Mononuclear cell (primary cell): ENCODE measurements at regions not wholly inside any gene's neighbourhood (a gene's known extent, or its start where the extent isn't known, plus 50 kb on each side); places are given as distances from the start of the nearest gene placed in this dataset.
"Not testable (repeated sequence)": the region's sequence is repeated elsewhere in the genome, so short reads cannot be mapped to it uniquely, and the experiment has no call there.

Experiments
- H3K27me3 ChIP-seq: 2 replicates; pipeline ENCODE4 v1.6.0; 2011; ENCODE audit warnings: low read length, control low read depth; ENCODE audit not compliant: insufficient read depth
- H3K4me1 ChIP-seq: 2 replicates; pipeline ENCODE4 v1.5.1; 2011; ENCODE audit warnings: mild to moderate bottlenecking, low read length, control low read depth; ENCODE audit not compliant: insufficient read depth
- H3K4me3 ChIP-seq: 2 replicates; pipeline ENCODE4 v1.5.1; 2011; ENCODE audit warnings: mild to moderate bottlenecking, low read length, moderate library complexity
- H3K9me3 ChIP-seq: 2 replicates; pipeline ENCODE4 v1.5.1; 2011; ENCODE audit warnings: low read depth, mild to moderate bottlenecking, control low read depth, low read length

DNA sequence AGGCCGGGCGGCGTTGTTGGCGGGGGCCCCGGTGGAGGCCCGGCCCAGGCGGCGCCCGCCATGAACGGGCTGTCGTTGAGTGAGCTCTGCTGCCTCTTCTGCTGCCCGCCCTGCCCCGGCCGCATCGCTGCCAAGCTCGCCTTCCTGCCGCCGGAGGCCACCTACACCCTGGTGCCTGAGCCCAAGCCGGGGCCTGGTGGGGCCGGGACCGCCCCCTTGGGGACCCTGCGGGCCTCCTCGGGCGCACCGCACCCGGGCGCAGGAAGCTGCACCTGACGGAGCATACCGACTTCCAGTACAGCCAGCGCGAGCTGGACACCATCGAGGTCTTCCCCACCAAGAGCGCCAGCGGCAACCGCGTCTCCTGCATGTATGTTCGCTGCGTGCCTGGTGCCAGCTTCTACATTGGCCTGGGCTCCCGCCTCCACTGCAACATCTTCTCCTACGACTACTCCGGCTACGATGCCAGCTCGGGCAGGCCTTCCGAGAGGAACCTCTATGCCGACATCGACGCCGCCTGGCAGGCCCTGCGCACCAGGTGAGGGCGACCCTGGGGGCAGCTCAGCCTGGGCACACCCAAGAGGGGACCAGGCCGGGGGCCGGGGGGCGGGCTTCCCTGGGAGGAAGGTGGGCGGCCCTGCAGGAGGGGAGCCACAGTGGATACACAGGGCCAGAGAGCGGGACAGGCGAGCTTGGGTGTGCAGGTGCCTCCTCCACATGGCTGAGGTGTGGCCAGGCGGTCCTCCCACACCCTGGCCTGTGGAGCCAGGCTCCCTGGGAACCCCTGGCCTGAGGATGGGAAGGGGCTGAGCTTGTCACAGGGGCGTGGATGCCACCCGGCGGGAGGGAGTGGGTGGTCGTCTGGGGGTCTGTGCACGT is 201.6 kb downstream of the USP22 start:
- H3K27me3 ChIP-seq, result peaks cover 16% of the 10 kb centered on the region
- not testable (repeated sequence) for H3K4me3 ChIP-seq, H3K9me3 ChIP-seq, H3K4me1 ChIP-seq

DNA sequence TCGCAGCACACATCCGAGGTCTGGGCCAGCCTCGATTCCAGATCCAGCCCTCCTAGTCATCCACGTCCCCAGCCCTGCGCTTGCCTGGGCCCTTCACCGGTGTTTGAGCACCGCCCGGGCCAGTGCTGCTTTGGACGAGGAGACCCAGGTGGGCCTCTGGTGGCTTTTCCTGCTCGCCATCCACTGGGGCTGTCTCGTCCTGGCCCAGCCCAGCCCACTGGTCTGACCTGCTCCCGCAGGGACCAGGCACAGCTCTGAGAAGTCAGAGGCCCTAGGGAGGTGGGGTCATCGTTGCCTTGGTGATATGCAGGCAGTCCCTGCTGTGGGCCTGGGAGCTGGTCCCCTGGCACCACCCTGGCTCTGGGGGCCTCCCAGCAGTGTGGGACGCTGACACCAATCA is 200.8 kb downstream of the USP22 start:
- H3K9me3 ChIP-seq, H3K4me3 ChIP-seq, H3K4me1 ChIP-seq: not testable (repeated sequence)
- peaks cover 19% of the 10 kb centered on the region for H3K27me3 ChIP-seq

DNA sequence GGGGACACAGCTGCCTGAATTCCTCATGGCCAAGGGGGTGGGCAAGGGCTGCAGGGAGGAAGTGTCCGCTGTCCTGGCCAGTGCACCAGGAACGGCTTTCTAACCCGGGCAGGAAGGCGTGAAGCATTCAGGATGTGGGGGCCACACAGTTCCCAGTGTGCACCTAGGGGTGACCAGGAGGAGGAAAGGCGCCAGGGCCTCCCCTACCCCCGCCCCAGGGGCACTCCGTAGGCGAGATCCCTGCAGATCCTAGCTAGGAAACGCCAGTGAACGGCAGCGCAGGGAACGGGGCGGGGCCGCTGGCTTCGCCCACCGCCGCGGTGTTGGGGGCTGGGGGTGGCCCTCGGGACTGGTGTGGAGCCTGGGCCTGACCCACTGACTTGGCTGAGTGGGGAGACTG is 199.6 kb downstream of the USP22 start:
- H3K4me1 ChIP-seq, H3K9me3 ChIP-seq, H3K4me3 ChIP-seq: not testable (repeated sequence)
- H3K27me3 ChIP-seq, result peaks cover 22% of the 10 kb centered on the region

DNA sequence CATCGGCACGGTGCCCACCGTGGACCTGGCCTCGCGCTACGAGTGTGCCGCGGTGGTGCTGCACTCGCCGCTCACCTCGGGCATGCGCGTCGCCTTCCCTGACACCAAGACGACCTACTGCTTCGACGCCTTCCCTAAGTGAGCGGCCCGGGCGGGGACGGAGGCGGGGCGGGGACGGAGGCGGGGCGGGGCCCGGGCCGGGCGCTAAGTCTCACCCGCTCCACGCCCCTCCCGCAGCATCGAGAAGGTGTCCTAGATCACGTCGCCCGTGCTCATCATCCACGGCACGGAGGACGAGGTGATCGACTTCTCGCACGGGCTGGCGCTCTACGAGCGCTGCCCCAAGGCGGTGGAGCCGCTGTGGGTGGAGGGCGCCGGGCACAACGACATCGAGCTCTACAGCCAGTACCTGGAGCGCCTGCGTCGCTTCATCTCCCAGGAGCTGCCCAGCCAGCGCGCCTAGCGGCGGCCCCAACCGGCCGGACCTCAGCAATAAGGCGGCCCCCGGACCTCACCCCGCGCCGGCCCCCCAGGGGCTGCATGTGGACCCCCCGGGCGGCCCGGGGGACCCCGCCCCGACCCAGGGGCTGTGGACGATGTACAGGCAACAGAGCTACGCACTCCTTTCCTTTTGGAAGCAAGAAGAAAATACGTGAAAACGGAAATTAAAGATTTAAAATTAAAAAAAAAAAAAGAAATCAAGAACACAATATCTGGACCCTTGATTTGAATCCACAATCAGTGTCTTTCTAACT is 198.8 kb downstream of the USP22 start:
- not testable (repeated sequence) for H3K9me3 ChIP-seq, H3K4me1 ChIP-seq, H3K4me3 ChIP-seq
- H3K27me3 ChIP-seq, result peaks cover 20% of the 10 kb centered on the region

DNA sequence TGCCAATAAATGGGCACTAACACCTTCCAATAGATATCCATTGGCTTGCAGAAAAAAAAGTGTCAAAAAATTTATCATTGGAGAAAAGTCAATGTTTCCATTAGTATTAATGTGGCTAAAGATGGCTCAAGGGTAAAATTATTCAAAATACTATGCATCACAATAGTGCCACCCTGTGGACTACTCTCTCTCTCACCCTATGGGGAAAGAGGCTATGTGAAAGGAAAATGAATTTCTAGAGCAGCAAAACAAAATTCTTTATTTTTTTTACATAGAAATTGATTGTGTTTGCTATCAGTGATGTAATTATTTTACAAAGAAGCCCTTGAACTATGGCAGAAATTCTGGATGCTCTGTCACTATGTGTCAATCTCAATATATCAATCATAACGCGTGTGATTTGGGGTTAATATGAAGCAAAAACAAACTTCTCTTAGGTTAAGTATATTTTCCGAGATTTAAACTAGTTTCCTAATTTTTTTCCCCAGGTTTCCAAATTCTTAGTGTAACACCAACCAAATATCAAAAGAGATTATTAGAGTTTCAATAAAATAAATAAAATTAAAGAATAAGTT is 193.9 kb downstream of the USP22 start:
- H3K4me3 ChIP-seq, H3K9me3 ChIP-seq, H3K4me1 ChIP-seq: not testable (repeated sequence)
- peaks cover 26% of the 10 kb centered on the region for H3K27me3 ChIP-seq

DNA sequence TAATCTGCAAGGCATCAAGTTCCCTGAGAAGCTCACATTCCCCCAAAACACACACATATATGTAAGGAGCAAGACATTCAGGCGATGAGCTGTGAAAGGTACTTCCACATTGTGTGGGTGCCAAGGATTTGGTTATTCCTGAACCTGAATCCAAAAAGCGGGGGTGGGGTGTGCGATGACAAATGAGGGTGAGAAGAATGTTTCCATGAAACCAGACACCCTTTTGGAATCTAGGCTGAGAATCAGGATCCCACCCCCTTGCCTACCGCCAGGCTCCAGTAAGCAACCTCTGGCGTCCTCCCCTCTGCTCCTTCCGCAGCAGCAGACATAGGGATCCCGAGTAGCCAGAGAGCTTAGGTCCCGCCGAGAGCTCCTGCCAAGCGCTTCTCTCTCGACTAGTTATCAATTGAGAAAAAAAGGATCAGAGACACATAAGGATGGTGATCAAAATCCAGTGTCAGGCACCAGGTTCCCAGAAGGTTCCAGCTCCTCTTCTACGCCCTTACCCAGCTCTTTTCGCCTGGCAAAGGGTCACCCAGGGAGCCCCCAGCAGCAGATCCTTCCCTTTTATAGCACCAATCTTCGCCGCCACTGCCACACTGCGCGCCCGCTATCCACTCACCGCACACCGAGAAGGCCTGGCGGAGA is 191.1 kb downstream of the USP22 start:
- peaks cover 22% of the 10 kb centered on the region for H3K27me3 ChIP-seq
- not testable (repeated sequence) for H3K4me1 ChIP-seq, H3K4me3 ChIP-seq, H3K9me3 ChIP-seq

DNA sequence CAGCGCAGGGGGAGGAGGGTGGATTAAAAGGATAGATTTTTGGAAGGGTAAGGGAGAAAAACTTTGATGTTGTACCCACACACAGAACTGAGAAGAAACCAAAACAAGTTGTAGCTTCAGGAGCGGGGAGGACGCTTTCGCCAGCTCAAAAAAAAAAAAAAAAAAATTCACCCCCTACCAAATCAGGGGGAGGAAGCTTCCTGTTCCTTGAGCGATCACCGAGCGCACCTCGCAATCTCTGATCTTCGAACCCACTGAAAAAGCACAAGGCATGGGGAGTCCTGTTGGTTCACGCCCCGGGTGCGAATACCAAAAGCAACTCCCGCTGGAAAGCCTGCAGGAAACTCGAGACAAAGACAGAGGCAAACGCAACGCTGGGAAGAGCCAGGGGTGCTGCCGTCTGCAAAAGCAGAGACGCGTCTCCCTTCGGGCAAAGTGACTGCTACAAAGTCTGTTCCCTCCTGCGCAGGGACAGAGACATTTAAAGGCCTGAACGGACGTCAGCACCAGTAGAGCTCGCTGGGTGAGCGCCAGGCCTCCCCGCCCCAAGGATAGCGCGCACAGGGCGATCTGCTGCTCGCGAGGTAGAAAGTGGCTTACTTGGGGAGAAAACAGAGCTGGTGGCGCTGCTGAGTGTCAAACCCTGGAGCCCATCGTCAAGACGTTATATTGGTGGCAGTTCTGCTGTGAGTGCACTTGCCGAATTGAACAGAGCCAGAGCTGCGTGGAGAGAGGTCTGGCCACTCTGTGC is 190.4 kb downstream of the USP22 start:
- Histone ChIP-seq H3K9me3 (no peaks in the 10 kb centered on the region), H3K4me1 (peaks cover 6% of the 10 kb centered on the region), H3K4me3 (no peak overlapping the region), H3K27me3 (peaks cover 24% of the 10 kb centered on the region)

DNA sequence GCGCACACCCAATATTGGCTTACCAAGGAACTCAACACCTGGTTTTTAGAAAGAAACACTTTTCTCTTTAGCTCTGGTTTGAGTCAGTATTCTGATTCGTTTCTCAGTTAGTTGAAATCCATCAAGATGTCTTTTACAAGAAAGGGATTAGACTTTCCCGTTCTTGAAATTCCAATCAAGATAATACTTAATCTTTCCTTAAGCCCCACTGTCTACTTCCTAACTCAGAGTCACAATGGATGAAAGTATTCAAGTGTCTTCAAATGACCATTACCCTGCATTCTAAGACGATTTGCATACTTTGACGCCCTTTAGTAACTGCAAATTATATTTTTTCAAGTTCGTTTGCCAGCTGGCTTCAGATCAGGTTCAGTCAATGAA is 189.8 kb downstream of the USP22 start:
- Histone ChIP-seq H3K4me3 (no peak overlapping the region), H3K4me1 (peaks cover 6% of the 10 kb centered on the region), H3K9me3 (no peaks in the 10 kb centered on the region), H3K27me3 (peaks cover 21% of the 10 kb centered on the region)

DNA sequence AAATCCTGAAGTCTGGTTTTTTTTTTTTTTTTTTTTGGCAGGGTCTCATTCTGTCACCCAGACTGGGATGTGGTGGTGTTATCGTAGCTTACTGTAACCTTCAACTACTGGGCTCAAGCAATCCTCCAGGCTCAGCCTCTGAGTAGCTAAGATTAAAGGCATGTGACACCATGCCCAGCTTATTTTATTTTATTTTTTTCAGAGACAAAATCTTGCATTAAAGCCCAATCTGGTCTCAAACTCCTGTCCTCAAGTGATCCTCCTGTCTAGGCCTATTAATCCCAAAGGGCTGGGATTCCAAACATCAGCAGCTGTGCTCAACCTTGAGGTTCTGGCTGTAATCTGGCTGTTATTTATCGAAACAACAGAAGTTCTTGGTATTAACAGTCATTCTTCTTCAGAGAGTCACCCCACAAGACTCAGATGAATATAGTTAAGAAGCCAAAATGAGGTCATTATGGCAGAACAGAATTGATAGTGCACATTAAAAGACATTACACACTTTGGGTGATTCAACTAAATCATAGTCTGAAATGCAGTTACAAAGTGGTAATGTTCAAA is 186.8 kb downstream of the USP22 start:
- H3K4me1 ChIP-seq, H3K4me3 ChIP-seq, H3K9me3 ChIP-seq: not testable (repeated sequence)
- H3K27me3 ChIP-seq, result peaks cover 12% of the 10 kb centered on the region

DNA sequence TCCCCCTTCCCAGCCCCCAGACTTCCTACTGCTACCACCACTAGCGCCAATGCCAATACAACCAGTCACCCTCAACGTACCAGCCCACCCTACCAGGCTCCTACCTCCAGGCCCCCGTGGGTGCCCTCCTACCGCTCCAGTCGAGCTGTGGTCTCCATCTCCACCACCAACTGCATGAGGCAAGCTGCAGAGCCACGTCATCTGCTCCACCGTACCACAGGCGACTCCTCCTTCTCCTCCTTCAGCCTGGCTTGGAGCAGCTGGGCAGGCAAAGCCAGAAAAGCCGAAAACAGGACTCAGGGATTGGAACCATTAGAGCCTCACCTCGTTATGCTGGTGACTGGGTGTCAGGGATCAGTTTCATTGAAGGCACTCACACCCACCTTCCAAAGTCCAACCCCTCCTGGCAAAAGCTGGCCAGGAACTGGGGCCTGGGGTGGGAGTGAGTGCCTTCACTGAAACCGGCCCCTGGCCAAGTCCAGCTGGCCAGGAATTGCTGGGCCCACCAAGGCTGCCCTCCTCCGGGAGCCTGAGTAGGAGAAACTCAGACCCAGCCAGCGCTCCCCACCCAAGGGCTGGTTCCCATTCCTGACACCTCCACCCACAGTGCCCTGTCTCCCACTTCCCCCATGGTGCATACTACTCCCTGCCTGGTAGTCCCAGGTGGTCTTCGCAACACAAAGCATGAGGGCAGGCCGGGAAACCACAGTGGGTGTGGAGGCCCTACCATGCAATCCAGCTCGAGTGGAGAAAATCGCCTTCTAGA is 176.2 kb downstream of the USP22 start:
- H3K4me3 ChIP-seq, H3K4me1 ChIP-seq, H3K9me3 ChIP-seq, H3K27me3 ChIP-seq: not testable (repeated sequence)

DNA sequence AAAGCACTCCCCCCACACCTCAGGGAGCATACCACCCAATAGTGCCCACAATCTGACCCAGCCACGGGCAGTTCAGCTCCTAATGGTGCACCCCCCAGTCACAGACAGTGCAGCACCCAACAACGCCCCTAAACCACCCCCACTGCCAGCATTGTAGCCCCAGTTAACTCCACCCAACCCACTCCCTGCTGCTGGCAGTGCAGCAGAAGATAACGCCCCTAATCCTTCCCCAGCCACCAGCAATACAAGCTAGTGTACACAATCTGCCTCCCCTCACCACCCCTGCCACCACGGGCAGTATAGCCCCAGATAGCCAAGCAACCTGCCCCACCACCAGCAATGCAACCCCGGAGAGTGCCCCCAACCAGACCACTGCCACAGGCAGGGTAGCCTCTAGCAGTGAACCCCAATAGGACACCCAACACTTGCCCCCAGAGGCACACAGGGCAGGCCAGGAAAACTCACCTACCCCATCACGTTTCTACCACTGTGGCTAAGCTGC is 175.3 kb downstream of the USP22 start:
- not testable (repeated sequence) for H3K4me3 ChIP-seq, H3K27me3 ChIP-seq, H3K4me1 ChIP-seq, H3K9me3 ChIP-seq

DNA sequence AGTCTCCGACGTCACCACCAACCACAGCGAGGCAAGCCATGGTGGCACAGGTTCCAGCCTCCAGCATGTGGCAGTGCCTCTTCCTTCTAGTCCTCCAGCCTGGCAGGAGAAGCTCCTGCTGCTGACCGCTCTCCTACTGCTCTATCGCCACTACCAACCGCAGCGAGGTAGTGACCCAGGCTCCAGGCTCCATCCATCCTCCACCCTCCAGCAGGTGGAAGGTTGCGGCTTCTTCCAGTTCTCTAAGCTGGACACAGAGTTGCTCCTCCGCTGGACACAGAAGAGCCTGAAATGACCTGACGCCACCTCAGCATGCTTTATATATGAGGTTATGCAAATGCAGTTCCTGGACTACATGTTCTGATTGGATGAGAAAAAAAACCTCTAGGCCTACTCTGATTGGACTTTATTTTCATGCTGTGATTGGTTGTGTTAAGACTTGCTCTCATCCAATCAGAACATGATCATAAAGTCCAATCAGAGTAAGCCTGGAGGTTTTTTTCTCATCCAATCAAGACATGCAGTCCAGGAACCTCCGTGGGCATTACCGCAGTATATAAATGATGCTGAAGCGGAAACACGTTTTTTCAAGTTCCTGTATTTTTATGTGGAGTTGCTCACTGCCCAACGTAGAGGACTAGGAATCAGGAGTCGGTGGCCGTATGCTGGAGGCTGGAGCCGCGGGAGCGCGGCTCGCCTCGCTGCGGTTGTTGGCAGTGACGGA is 174.7 kb downstream of the USP22 start:
- H3K9me3 ChIP-seq, H3K27me3 ChIP-seq, H3K4me3 ChIP-seq, H3K4me1 ChIP-seq: not testable (repeated sequence)

DNA sequence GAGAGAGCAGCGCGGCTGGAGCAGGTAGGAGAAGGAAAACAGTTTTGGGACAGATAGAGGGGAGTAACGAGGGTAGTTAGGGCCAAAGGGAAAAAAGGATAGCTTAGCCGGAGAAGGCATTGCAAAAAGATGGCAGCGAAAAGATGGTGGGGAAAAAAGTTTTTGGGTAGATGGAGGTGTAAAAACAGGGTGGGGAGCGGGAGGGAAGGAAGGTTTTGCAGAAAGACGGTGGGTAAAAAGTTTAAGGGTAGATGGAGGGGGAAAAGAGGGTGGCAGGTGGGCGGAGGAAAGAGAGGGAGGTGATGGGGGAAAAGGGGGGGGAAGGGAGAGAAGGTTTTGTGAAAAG is 174.2 kb downstream of the USP22 start:
- not testable (repeated sequence) for H3K4me3 ChIP-seq, H3K9me3 ChIP-seq

More for the DNA sequence above, 174.2 kb downstream of the USP22 start:
- H3K4me1 ChIP-seq, H3K27me3 ChIP-seq: not testable (repeated sequence)
